ENCODE measurements at regions not wholly inside any gene's neighbourhood (a gene's known extent, or its start where the extent isn't known, plus 50 kb on each side); places are given as distances from the start of the nearest gene placed in this dataset.

DNA sequence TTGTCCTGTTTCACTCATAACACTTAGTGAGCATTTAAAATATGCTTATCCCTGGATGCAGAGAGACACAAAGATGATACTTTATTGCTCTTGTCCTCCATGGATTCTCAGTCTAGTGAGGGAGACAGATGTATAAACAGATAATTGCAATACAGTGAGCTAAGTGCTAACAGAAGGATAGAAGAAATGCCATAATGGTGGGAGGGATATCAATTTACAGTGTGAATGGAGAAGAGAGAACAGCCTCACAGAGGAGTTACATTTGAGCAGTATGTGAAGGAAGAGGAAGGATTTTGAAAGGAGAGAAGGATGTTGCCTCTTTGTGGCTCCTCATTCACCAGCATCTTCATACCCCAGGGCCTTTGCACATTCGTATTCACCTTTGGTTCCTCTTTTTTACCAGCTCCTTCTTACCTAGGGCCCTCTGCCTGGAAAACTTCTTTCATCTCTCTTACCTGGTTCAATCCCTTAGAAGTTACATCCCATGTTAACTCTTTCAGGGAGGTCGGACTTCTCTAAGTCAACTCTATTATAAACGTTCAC lies 341.7 kb downstream of the PRL start:
- in situ Hi-C loops (cut with HindIII; ENCODE audit: low pct_ligation_motif_present, low sequenced_read_pairs), result no loop called here
- no peak overlapping the region for H3K4me3 ChIP-seq (ENCODE audit: low read depth, low read length)
- no peak overlapping the region for H3K27ac ChIP-seq
- no peak for DNase-seq
- TF ChIP-seq, protein P1, sequence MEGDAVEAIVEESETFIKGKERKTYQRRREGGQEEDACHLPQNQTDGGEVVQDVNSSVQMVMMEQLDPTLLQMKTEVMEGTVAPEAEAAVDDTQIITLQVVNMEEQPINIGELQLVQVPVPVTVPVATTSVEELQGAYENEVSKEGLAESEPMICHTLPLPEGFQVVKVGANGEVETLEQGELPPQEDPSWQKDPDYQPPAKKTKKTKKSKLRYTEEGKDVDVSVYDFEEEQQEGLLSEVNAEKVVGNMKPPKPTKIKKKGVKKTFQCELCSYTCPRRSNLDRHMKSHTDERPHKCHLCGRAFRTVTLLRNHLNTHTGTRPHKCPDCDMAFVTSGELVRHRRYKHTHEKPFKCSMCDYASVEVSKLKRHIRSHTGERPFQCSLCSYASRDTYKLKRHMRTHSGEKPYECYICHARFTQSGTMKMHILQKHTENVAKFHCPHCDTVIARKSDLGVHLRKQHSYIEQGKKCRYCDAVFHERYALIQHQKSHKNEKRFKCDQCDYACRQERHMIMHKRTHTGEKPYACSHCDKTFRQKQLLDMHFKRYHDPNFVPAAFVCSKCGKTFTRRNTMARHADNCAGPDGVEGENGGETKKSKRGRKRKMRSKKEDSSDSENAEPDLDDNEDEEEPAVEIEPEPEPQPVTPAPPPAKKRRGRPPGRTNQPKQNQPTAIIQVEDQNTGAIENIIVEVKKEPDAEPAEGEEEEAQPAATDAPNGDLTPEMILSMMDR (IDR thresholded peaks at IDR 0.05; ENCODE audit: low read depth, low read length, missing control alignments), result no peak
- H3K27me3 ChIP-seq (replicated peaks), result no peaks in the 10 kb centered on the region
- no peaks in the 10 kb centered on the region for H3K36me3 ChIP-seq (replicated peaks)

DNA sequence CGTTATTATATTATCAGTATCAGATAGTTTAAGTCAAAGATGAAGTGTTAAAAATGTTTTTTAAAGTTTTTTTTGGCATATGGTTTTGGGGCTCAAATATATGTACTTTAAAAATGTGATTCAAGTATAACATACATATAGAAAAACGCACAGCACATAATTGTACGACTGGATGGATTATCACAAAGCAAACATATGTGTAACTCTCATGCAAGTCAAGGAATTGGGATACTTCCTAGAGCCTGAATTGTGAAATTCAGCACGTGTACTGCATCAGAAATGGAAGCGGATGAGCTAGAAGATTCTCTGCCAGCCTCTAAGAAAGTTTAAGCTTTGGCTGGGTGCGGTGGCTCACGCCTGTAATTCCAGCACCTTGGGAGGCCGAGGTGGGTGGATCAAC lies 340.9 kb downstream of the PRL start:
- TF ChIP-seq, protein P1 (IDR thresholded peaks at IDR 0.05; ENCODE audit: low read depth, low read length, missing control alignments), result no peak
- in situ Hi-C loops (cut with HindIII; ENCODE audit: low pct_ligation_motif_present, low sequenced_read_pairs), result no loop called here
- Histone ChIP-seq H3K27me3 (replicated peaks) (no peaks in the 10 kb centered on the region), H3K4me3 (ENCODE audit: low read depth, low read length) (no peak overlapping the region), H3K27ac (no peak overlapping the region), H3K36me3 (replicated peaks) (no peaks in the 10 kb centered on the region)
- DNase-seq, result no peak

- no peaks in the 10 kb centered on the region for H3K36me3 ChIP-seq (replicated peaks)
- no peak overlapping the region for H3K4me3 ChIP-seq (ENCODE audit: low read depth, low read length)
- no peak for DNase-seq
- H3K27ac ChIP-seq, result no peak overlapping the region
- no peaks in the 10 kb centered on the region for H3K27me3 ChIP-seq (replicated peaks)
- in situ Hi-C loops (cut with HindIII; ENCODE audit: low pct_ligation_motif_present, low sequenced_read_pairs), result no loop called here
- TF ChIP-seq, protein P1 (IDR thresholded peaks at IDR 0.05; ENCODE audit: low read depth, low read length, missing control alignments), result no peak
Observed at GRCh38 chr6:21958428-21958827, 338.4 kb downstream of the PRL start.

GRCh38 chr6:21961226-21961625 lies 335.6 kb downstream of the PRL start:
- TF ChIP-seq, protein P1 (IDR thresholded peaks at IDR 0.05; ENCODE audit: low read depth, low read length, missing control alignments), result no peak
- in situ Hi-C loops (cut with HindIII; ENCODE audit: low pct_ligation_motif_present, low sequenced_read_pairs), result no loop called here
- Histone ChIP-seq H3K27me3 (replicated peaks) (no peaks in the 10 kb centered on the region), H3K4me3 (ENCODE audit: low read depth, low read length) (no peak overlapping the region), H3K27ac (no peak overlapping the region), H3K36me3 (replicated peaks) (no peaks in the 10 kb centered on the region)
- DNase-seq, result no peak

GRCh38 chr6:21965016-21965415 lies 331.8 kb downstream of the PRL start:
- Histone ChIP-seq H3K4me3 (ENCODE audit: low read depth, low read length) (no peak overlapping the region), H3K27me3 (replicated peaks) (no peaks in the 10 kb centered on the region), H3K36me3 (replicated peaks) (no peaks in the 10 kb centered on the region), H3K27ac (no peak overlapping the region)
- no peak for DNase-seq
- TF ChIP-seq, protein P1 (IDR thresholded peaks at IDR 0.05; ENCODE audit: low read depth, low read length, missing control alignments), result no peak
- in situ Hi-C loops (cut with HindIII; ENCODE audit: low pct_ligation_motif_present, low sequenced_read_pairs), result no loop called here

- Histone ChIP-seq H3K27ac (no peak overlapping the region), H3K27me3 (replicated peaks) (no peaks in the 10 kb centered on the region), H3K4me3 (ENCODE audit: low read depth, low read length) (no peak overlapping the region), H3K36me3 (replicated peaks) (no peaks in the 10 kb centered on the region)
- in situ Hi-C loops (cut with HindIII; ENCODE audit: low pct_ligation_motif_present, low sequenced_read_pairs), result no loop called here
- TF ChIP-seq, protein P1 (IDR thresholded peaks at IDR 0.05; ENCODE audit: low read depth, low read length, missing control alignments), result no peak
- no peak for DNase-seq
Observed at GRCh38 chr6:21965953-21966539, 330.8 kb downstream of the PRL start.

Data from brain microvascular endothelial cell (primary cell).